Sigmoid colon (tissue), 6 donors: ENCODE measurements at regions not wholly inside any gene's neighbourhood (a gene's known extent, or its start where the extent isn't known, plus 50 kb on each side); places are given as distances from the start of the nearest gene placed in this dataset.

Experiments used
- DNase-seq: peaks from one replicate; pipeline ENCODE4 v3.0.0-alpha.2; 2019
- H3K27ac ChIP-seq, 4 donors: fragments of 200-600 bp; sonication (generic); one replicate each; pipeline ENCODE4 v1.5.1; 2016 to 2019; ENCODE audit warnings: mild to moderate bottlenecking in 1 of 4
- H3K27me3 ChIP-seq, 3 donors: fragments of 200-600 bp; sonication (generic); one replicate each; pipeline ENCODE4 v1.5.1; 2019; ENCODE audit warnings: mild to moderate bottlenecking in 1 of 3
- H3K36me3 ChIP-seq, 4 donors: fragments of 200-600 bp; sonication (generic); one replicate each; pipeline ENCODE4 v1.5.1; 2016 to 2019
- H3K4me1 ChIP-seq, 4 donors: fragments of 200-600 bp; sonication (generic); one replicate each; pipeline ENCODE4 v1.5.1; 2017 to 2019
- H3K4me3 ChIP-seq, 4 donors: fragments of 200-600 bp; sonication (generic); one replicate each; pipeline ENCODE4 v1.5.1; 2017 to 2019; ENCODE audit warnings: mild to moderate bottlenecking in 2 of 4, moderate library complexity in 1 of 4
- H3K9me3 ChIP-seq, 4 donors: fragments of 200-600 bp in 3 of 4; sonication (generic) in 3 of 4; one replicate each; pipeline versions ENCODE4 v1.5.1 to v1.6.1; 2013 to 2019
- CTCF ChIP-seq, 4 experiments: fragments of 450-650 bp in 3 of 4; fragments of 200-600 bp in 1 of 4; IDR thresholded peaks; one replicate each; pipeline ENCODE4 v1.5.1; 2016 to 2019; ENCODE audit warnings: antibody characterized with exemption in 4 of 4, mild to moderate bottlenecking in 3 of 4, moderate library complexity in 2 of 4
- EP300 ChIP-seq, 4 donors: sonication (generic); formaldehyde crosslinking; IDR thresholded peaks; one replicate each; pipeline ENCODE4 v1.6.1; 2017; ENCODE audit warnings: antibody characterized with exemption in 4 of 4
- POLR2A ChIP-seq, 2 donors: fragments of 450-650 bp; IDR thresholded peaks; one replicate each; pipeline ENCODE4 v1.6.1; 2016; ENCODE audit warnings: antibody characterized with exemption in 2 of 2, mild to moderate bottlenecking in 2 of 2, moderate library complexity in 2 of 2
- POLR2AphosphoS5 ChIP-seq, 4 donors: sonication (generic); formaldehyde crosslinking; IDR thresholded peaks; one replicate each; pipeline ENCODE4 v1.6.1; 2017; ENCODE audit warnings: antibody characterized with exemption in 4 of 4
- WGBS, 2 donors: extraction: QIAGEN DNeasy Blood & Tissue Kit; methylation state at CpG; one replicate each; pipeline ENCODE4 v1.1.7; 2013; 5-methylcytosine and 5-hydroxymethylcytosine counted together
- intact Hi-C: fragments of 100-400 bp; cut with DNase I; formaldehyde crosslinking; loops from one replicate; pipeline ENCODE4 v1.15.1; 2023
- donor health status: healthy with polysubstance abuse.
- donor health status: healthy.

DNA sequence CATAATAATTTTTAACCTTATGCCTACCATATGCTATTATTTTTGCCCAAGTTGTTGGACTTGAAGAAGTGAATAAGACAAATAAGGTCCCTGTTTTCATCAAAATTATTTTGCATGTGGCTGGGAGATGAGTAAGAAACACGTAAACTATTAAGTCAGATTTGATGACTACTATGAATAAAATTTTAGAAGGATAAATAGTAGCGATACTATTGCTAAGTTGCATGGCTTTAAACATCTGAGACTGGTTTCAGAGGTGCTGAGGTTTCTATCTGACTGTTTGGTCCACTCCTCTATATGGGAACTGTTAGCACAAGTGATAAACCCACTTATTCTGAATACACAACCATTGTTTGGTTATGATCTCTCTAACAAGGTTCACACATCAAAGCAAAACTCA is 674.3 kb upstream of the MDGA2 start:
- WGBS, 2 donors = 87 to 89% methylated on average over 2 of the region's 2 CpGs
- no peak for TF ChIP-seq POLR2AphosphoS5 (IDR thresholded peaks at IDR 0.05)
- TF ChIP-seq POLR2A (IDR thresholded peaks at IDR 0.05) = no peak
- TF ChIP-seq EP300 (IDR thresholded peaks at IDR 0.05) = no peak
- TF ChIP-seq CTCF (IDR thresholded peaks at IDR 0.05) = no peak
- Histone ChIP-seq H3K27ac (no peak overlapping the region), H3K4me1 (no peaks in the 10 kb centered on the region), H3K36me3 (no peaks in the 10 kb centered on the region), H3K9me3 (no peaks in the 10 kb centered on the region), H3K4me3 (no peak overlapping the region), H3K27me3 (no peaks in the 10 kb centered on the region)
- no peak for DNase-seq
- intact Hi-C loops = no loop called here

DNA sequence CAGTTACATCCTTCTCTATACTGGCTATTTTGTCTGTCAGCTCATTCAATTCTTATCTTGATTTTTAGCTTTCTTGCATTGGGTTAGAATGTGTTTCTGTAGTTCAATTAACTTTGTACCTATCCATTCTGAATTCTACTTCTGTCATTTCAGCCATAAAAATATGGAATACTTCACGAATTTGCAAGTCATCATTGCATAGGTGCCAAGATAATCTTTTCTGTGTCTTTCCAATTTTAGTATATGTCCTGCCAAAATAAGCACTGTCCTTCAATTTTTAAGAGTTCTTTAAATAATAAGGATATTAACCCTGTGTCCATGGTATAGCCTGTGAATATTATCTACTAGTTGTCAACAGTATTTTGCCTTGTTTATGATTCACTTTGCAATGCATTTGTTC is 665.7 kb upstream of the MDGA2 start:
- H3K9me3 ChIP-seq = no peaks in the 10 kb centered on the region
- TF ChIP-seq POLR2AphosphoS5 (IDR thresholded peaks at IDR 0.05) = no peak
- no peak for TF ChIP-seq POLR2A (IDR thresholded peaks at IDR 0.05)
- TF ChIP-seq CTCF (IDR thresholded peaks at IDR 0.05) = no peak
- no peak for TF ChIP-seq EP300 (IDR thresholded peaks at IDR 0.05)
- no peak for DNase-seq
- no peaks in the 10 kb centered on the region for H3K27me3 ChIP-seq
- no peak overlapping the region for H3K4me3 ChIP-seq
- H3K4me1 ChIP-seq = no peaks in the 10 kb centered on the region
- intact Hi-C loops = no loop called here
- H3K27ac ChIP-seq = no peak overlapping the region
- 24 to 63% methylated on average over 1 of the region's 1 CpG for WGBS, 2 donors
- no peaks in the 10 kb centered on the region for H3K36me3 ChIP-seq

- Histone ChIP-seq H3K9me3 (no peaks in the 10 kb centered on the region), H3K36me3 (no peaks in the 10 kb centered on the region), H3K27me3 (no peaks in the 10 kb centered on the region), H3K4me1 (no peaks in the 10 kb centered on the region), H3K27ac (no peak overlapping the region), H3K4me3 (no peak overlapping the region)
- intact Hi-C loops = no loop called here
- TF ChIP-seq CTCF (IDR thresholded peaks at IDR 0.05) (no peak), POLR2A (IDR thresholded peaks at IDR 0.05) (no peak), EP300 (IDR thresholded peaks at IDR 0.05) (no peak), POLR2AphosphoS5 (IDR thresholded peaks at IDR 0.05) (no peak)
- DNase-seq = no peak
- WGBS, 2 donors = 18 to 52% methylated on average over 2 of the region's 2 CpGs
Measured at GRCh38 chr14:48333221-48333920, 658.0 kb upstream of the MDGA2 start.

- intact Hi-C loops = no loop called here
- DNase-seq = no peak
- WGBS, 2 donors = 32 to 71% methylated on average over 1 of the region's 1 CpG
- Histone ChIP-seq H3K9me3 (no peaks in the 10 kb centered on the region), H3K4me3 (no peak overlapping the region), H3K36me3 (no peaks in the 10 kb centered on the region), H3K4me1 (no peaks in the 10 kb centered on the region), H3K27ac (no peak overlapping the region), H3K27me3 (no peaks in the 10 kb centered on the region)
- TF ChIP-seq EP300 (IDR thresholded peaks at IDR 0.05) (no peak), POLR2AphosphoS5 (IDR thresholded peaks at IDR 0.05) (no peak), CTCF (IDR thresholded peaks at IDR 0.05) (no peak), POLR2A (IDR thresholded peaks at IDR 0.05) (no peak)
Measured at GRCh38 chr14:48331421-48331820, 656.0 kb upstream of the MDGA2 start.

DNA sequence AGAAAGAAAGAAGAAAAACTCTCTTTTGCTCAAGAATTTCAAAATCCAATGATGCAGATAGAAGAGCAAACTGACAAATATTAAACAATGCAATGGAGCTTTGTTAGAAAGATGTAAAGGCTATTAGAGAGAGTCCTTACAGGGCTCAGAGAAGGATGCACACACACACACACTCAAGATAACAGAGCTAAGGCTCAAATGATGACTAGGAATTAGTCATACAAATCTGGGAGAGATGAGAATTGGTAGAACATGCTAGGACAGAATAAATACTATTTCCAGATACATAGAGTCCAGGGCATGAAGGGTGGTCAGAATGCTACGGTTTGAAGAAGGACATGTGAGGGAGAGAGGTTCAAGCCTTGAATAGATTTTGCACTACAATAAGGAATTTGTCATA is 650.1 kb upstream of the MDGA2 start:
- no peaks in the 10 kb centered on the region for H3K4me1 ChIP-seq
- 65 to 80% methylated on average over 1 of the region's 1 CpG for WGBS, 2 donors
- no peaks in the 10 kb centered on the region for H3K27me3 ChIP-seq
- H3K27ac ChIP-seq = no peak overlapping the region
- H3K36me3 ChIP-seq = no peaks in the 10 kb centered on the region
- TF ChIP-seq EP300 (IDR thresholded peaks at IDR 0.05) = no peak
- no peak overlapping the region for H3K4me3 ChIP-seq
- no peaks in the 10 kb centered on the region for H3K9me3 ChIP-seq
- intact Hi-C loops = no loop called here
- no peak for DNase-seq
